GM21528 (cell line): ENCODE measurements at regions not wholly inside any gene's neighbourhood (a gene's known extent, or its start where the extent isn't known, plus 50 kb on each side); places are given as distances from the start of the nearest gene placed in this dataset.

Source experiments
- ATAC-seq: cut with Tn5 transposase; IDR thresholded peaks from one replicate; pipeline ENCODE4 v1.9.1; 2021; ENCODE audit warnings: mild to moderate bottlenecking, moderate library complexity; ENCODE audit not compliant: unreplicated experiment, low FRiP score

- ATAC-seq = no peak
Observed at GRCh38 chr6:125693480-125693879, 56.0 kb upstream of the HEY2 start.

- ATAC-seq = no peak
Observed at GRCh38 chr6:125699591-125699990, 49.8 kb upstream of the HEY2 start.
